ENCODE measurements at regions not wholly inside any gene's neighbourhood (a gene's known extent, or its start where the extent isn't known, plus 50 kb on each side); places are given as distances from the start of the nearest gene placed in this dataset.

DNA sequence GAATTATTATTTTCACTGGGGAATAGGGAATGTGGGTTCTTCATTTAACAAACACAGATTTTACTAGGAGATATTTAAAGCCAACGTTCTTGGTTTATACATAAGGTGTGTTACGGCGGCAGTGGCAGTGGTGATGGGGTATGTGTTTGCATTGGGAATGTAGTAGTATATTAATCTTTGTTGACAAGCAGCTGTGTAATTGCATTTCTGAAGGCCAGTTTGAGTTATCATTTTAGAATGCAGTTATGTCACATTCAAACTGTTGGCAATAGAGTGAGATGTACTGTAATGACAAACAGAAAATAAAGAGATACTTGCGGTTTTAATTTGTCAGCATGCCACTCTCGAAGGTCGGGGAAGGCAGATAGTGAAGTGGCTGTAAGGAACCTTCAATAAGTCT, 628.6 kb upstream of the POM121L12 start:
- H3K4me3 ChIP-seq: no peak overlapping the region
- no peaks in the 10 kb centered on the region for H3K9me3 ChIP-seq (ENCODE audit: low read depth, low read length)
- H3K36me3 ChIP-seq (ENCODE audit: insufficient read depth, low read length): no peaks in the 10 kb centered on the region
- no peak overlapping the region for H3K9ac ChIP-seq (ENCODE audit: insufficient read length)
- TF ChIP-seq EZH2 (IDR thresholded peaks at IDR 0.05) (no peak), FOXP2 (optimal IDR thresholded peaks at IDR 0.05; ENCODE audit: control extremely low read depth, extremely low read length, insufficient read depth) (no peak), POLR2AphosphoS5 (IDR thresholded peaks at IDR 0.05; ENCODE audit: borderline replicate concordance, low read depth, low read length) (no peak)
- no peak overlapping the region for H3K27ac ChIP-seq
- no peak for DNase-seq (ENCODE audit: low read depth, low spot score)

DNA sequence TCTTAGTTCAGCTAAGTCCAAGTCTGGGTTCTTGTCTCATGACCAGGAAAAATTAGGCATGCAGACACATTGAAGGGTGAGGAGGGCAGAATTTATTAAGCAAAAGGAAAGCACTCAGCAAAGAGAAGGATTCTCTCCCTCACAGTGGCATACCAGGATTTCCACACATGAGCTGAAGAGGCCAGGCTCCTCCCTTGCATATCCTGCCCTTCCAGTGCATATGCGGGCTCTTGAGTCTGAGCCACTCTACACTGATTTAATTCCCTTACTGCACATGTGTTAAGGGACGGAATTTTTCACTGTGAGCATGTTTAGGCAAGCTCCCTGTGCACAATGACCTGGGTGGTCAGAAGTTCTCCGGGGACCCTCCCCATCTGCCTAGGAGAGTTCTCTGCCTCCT, 652.7 kb upstream of the POM121L12 start:
- H3K4me3 ChIP-seq: no peak overlapping the region
- TF ChIP-seq POLR2AphosphoS5 (IDR thresholded peaks at IDR 0.05; ENCODE audit: borderline replicate concordance, low read depth, low read length): no peak
- no peak for TF ChIP-seq EZH2 (IDR thresholded peaks at IDR 0.05)
- no peak for TF ChIP-seq FOXP2 (optimal IDR thresholded peaks at IDR 0.05; ENCODE audit: control extremely low read depth, extremely low read length, insufficient read depth)
- H3K9me3 ChIP-seq (ENCODE audit: low read depth, low read length): no peaks in the 10 kb centered on the region
- H3K27ac ChIP-seq: no peak overlapping the region
- no peak for DNase-seq (ENCODE audit: low read depth, low spot score)
- no peak overlapping the region for H3K9ac ChIP-seq (ENCODE audit: insufficient read length)
- no peaks in the 10 kb centered on the region for H3K36me3 ChIP-seq (ENCODE audit: insufficient read depth, low read length)

DNA sequence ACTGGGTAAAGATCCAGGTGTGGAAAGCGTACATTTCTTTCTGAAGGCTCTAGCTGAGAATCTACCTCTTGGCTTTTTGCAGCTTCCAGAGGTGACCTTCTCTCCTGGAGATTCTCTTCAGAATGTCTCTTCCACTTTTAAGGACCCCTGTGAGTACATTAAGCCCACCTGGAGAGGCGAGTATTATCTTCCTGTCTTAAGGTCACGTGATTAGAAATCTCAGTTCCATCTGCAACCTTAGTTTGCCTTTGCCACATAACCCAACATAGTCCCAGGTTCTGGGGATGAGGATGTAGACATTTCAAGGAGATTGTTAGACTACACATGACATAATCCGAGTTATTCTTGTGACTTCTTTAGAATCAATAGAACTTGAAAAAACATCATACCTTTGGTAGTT, 665.5 kb upstream of the POM121L12 start:
- H3K9ac ChIP-seq (ENCODE audit: insufficient read length): no peak overlapping the region
- H3K9me3 ChIP-seq (ENCODE audit: low read depth, low read length): no peaks in the 10 kb centered on the region
- TF ChIP-seq POLR2AphosphoS5 (IDR thresholded peaks at IDR 0.05; ENCODE audit: borderline replicate concordance, low read depth, low read length): no peak
- TF ChIP-seq EZH2 (IDR thresholded peaks at IDR 0.05): no peak
- no peak for TF ChIP-seq FOXP2 (optimal IDR thresholded peaks at IDR 0.05; ENCODE audit: control extremely low read depth, extremely low read length, insufficient read depth)
- H3K27ac ChIP-seq: no peak overlapping the region
- H3K36me3 ChIP-seq (ENCODE audit: insufficient read depth, low read length): no peaks in the 10 kb centered on the region
- DNase-seq (ENCODE audit: low read depth, low spot score): no peak
- H3K4me3 ChIP-seq: no peak overlapping the region

DNA sequence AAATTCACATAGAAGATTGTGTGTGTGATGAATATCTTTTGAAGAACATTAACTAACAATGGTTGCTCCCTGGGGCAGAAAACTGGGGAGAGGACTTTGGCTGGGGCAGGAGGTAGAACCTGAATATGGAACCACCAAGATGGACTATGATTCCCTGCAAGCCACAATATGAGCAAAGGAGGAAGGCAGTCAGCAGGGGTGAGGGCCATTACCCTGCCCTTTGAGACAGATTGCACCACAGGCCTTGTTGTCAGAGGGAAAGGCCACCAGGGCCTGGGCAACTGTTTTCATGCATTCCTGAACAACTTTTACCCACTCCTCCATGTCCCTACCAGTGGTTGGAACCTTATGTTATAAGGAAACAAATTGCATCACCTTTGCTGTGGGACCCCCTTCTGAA, 670.1 kb upstream of the POM121L12 start:
- H3K27ac ChIP-seq: no peak overlapping the region
- no peak for DNase-seq (ENCODE audit: low read depth, low spot score)
- H3K9me3 ChIP-seq (ENCODE audit: low read depth, low read length): no peaks in the 10 kb centered on the region
- H3K4me3 ChIP-seq: no peak overlapping the region
- no peak for TF ChIP-seq EZH2 (IDR thresholded peaks at IDR 0.05)
- TF ChIP-seq POLR2AphosphoS5 (IDR thresholded peaks at IDR 0.05; ENCODE audit: borderline replicate concordance, low read depth, low read length): no peak
- no peak for TF ChIP-seq FOXP2 (optimal IDR thresholded peaks at IDR 0.05; ENCODE audit: control extremely low read depth, extremely low read length, insufficient read depth)
- no peaks in the 10 kb centered on the region for H3K36me3 ChIP-seq (ENCODE audit: insufficient read depth, low read length)
- H3K9ac ChIP-seq (ENCODE audit: insufficient read length): no peak overlapping the region

DNA sequence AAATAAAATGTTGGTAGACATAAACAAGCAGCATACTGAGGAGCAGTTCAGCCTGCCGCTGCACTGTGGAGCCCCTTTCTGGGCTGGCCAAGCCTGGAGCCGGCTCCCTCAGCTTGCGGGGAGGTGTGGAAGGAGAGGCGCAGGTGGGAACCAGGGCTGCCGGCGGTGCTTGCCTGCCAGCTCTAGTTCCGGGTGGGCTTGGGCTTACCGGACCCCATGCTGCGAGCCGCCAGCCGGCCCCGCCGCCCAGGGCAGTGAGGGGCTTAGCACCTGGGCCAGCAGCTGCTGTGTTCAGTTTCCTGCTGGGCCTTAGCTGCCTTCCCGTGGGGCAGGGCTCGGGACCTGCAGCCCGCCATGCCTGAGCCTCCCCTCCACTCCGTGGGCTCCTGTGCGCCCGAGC, 672.9 kb upstream of the POM121L12 start:
- Histone ChIP-seq H3K9me3 (ENCODE audit: low read depth, low read length) (no peaks in the 10 kb centered on the region), H3K9ac (ENCODE audit: insufficient read length) (no peak overlapping the region), H3K27ac (no peak overlapping the region), H3K4me3 (no peak overlapping the region), H3K36me3 (ENCODE audit: insufficient read depth, low read length) (no peaks in the 10 kb centered on the region)
- TF ChIP-seq EZH2 (IDR thresholded peaks at IDR 0.05) (no peak), POLR2AphosphoS5 (IDR thresholded peaks at IDR 0.05; ENCODE audit: borderline replicate concordance, low read depth, low read length) (no peak), FOXP2 (optimal IDR thresholded peaks at IDR 0.05; ENCODE audit: control extremely low read depth, extremely low read length, insufficient read depth) (no peak)
- no peak for DNase-seq (ENCODE audit: low read depth, low spot score)

DNA sequence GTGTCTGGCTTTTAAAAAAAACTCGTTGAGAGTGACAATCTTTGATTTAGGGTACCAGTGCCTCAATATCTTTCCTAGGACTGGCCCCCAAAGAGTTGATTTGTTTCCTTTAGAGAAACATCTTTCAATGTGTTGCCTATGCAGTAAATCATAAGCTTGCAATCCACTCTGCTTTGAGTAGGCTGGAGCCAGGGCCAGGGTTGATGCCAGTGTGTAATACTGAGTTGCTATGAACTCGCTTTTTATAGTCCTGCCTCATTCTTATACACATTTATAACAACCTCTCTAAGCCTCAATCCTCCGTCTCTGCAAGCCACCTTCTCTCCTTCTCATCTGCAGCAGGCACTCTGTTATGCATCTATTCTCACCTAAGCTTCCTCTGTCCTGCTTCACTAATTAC, 674.9 kb upstream of the POM121L12 start:
- TF ChIP-seq POLR2AphosphoS5 (IDR thresholded peaks at IDR 0.05; ENCODE audit: borderline replicate concordance, low read depth, low read length): no peak
- TF ChIP-seq FOXP2 (optimal IDR thresholded peaks at IDR 0.05; ENCODE audit: control extremely low read depth, extremely low read length, insufficient read depth): no peak
- TF ChIP-seq EZH2 (IDR thresholded peaks at IDR 0.05): no peak
- Histone ChIP-seq H3K9me3 (ENCODE audit: low read depth, low read length) (no peaks in the 10 kb centered on the region), H3K4me3 (no peak overlapping the region), H3K9ac (ENCODE audit: insufficient read length) (no peak overlapping the region), H3K27ac (no peak overlapping the region), H3K36me3 (ENCODE audit: insufficient read depth, low read length) (no peaks in the 10 kb centered on the region)
- no peak for DNase-seq (ENCODE audit: low read depth, low spot score)

DNA sequence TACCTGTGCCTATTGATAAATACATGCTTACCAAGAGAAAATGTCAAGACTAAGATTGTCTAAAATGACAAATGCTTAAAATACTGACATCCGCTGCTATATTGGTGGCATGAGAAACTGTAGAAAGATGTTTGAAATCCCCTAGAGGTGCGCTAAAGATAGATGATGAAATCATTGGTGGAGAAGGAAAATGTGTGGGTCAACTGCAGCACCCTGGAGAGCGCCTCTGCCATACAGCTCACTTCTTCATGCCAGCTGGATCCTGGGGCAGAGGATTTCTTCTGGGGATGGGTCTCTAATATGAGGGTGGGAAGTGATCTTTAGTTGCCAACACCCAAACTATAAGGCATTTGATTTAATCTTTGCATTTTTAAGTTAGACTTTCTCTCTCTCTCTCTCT, 680.4 kb upstream of the POM121L12 start:
- Histone ChIP-seq H3K36me3 (ENCODE audit: insufficient read depth, low read length) (no peaks in the 10 kb centered on the region), H3K9ac (ENCODE audit: insufficient read length) (no peak overlapping the region), H3K4me3 (no peak overlapping the region), H3K9me3 (ENCODE audit: low read depth, low read length) (no peaks in the 10 kb centered on the region), H3K27ac (no peak overlapping the region)
- no peak for TF ChIP-seq POLR2AphosphoS5 (IDR thresholded peaks at IDR 0.05; ENCODE audit: borderline replicate concordance, low read depth, low read length)
- TF ChIP-seq FOXP2 (optimal IDR thresholded peaks at IDR 0.05; ENCODE audit: control extremely low read depth, extremely low read length, insufficient read depth): no peak
- no peak for TF ChIP-seq EZH2 (IDR thresholded peaks at IDR 0.05)
- no peak for DNase-seq (ENCODE audit: low read depth, low spot score)

DNA sequence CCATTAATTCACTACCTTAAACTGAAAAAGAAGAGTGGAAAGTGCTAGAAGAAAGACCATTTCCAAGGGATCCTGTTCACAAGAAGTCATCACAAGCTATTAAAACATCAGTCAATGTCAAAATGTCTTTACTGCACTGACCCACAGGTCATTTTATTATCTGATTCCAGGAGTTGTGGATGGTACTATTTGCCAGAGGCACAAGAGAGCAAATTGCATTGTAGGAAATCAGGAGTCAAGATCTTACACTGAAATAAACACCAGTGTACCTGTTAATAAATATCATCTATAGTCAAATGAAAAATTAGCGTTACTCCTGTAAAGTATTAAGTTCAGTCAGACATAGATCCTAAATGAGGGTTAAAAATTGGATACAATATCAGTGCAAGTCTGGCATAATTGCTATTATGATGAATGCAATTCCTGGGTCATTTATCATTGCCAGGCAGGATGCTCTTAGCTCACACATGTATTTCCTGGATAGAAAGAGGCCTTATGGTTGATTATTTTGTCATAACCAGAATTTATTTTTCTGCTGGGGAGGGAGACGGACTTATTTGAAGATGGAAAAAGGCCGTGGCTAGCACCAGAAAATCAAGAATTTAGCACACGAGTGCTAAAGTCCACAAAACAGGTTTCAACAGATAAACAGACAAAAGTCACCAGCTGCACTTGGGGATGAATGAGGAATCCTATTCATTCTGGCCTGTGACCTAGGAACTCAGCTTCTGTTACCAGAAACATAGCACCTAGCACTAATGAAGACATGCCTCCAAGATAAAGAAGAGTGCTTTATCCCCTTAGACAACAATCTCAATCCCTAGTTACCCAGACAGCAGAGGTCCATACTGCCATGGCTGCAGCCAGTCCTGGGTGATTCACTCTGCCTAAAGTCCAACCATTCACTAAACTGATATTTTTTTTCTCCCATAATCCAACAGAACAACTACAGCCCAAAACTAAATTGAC, 683.1 kb upstream of the POM121L12 start:
- no peaks in the 10 kb centered on the region for H3K9me3 ChIP-seq (ENCODE audit: low read depth, low read length)
- no peak overlapping the region for H3K9ac ChIP-seq (ENCODE audit: insufficient read length)
- DNase-seq (ENCODE audit: low read depth, low spot score): no peak
- H3K36me3 ChIP-seq (ENCODE audit: insufficient read depth, low read length): no peaks in the 10 kb centered on the region
- H3K4me3 ChIP-seq: no peak overlapping the region
- no peak overlapping the region for H3K27ac ChIP-seq
- TF ChIP-seq FOXP2 (optimal IDR thresholded peaks at IDR 0.05; ENCODE audit: control extremely low read depth, extremely low read length, insufficient read depth): no peak
- no peak for TF ChIP-seq EZH2 (IDR thresholded peaks at IDR 0.05)
